Subcutaneous abdominal adipose tissue (tissue), 5 donors: ENCODE measurements at regions not wholly inside any gene's neighbourhood (a gene's known extent, or its start where the extent isn't known, plus 50 kb on each side); places are given as distances from the start of the nearest gene placed in this dataset.

Source experiments
- H3K27ac ChIP-seq: one replicate; pipeline ENCODE4 v1.7.0; 2013; ENCODE audit warnings: low read depth, mild to moderate bottlenecking, inconsistent platforms, low read length, moderate library complexity
- H3K27me3 ChIP-seq, 5 donors: one replicate each; pipeline ENCODE4 v1.7.0; 2013; ENCODE audit warnings: low read length in 5 of 5, inconsistent platforms in 1 of 5; ENCODE audit not compliant: control insufficient read depth in 5 of 5, insufficient read depth in 4 of 5
- H3K36me3 ChIP-seq, 5 donors: one replicate each; pipeline ENCODE4 v1.7.0; 2013; ENCODE audit warnings: low read length in 5 of 5; ENCODE audit not compliant: control insufficient read depth in 5 of 5, insufficient read depth in 5 of 5
- H3K4me1 ChIP-seq, 5 donors: one replicate each; pipeline ENCODE4 v1.7.0; 2013; ENCODE audit warnings: low read length in 5 of 5, mild to moderate bottlenecking in 3 of 5, moderate library complexity in 1 of 5; ENCODE audit not compliant: control insufficient read depth in 5 of 5, insufficient read depth in 5 of 5
- H3K4me3 ChIP-seq, 5 donors: one replicate each; pipeline ENCODE4 v1.7.0; 2013; ENCODE audit warnings: low read length in 5 of 5, low read depth in 1 of 5
- H3K9ac ChIP-seq, 5 donors: one replicate each; pipeline ENCODE4 v1.7.0; 2013; ENCODE audit warnings: low read length in 5 of 5, mild to moderate bottlenecking in 4 of 5, moderate library complexity in 3 of 5
- H3K9me3 ChIP-seq, 5 donors: one replicate each; pipeline ENCODE4 v1.7.0; 2013; ENCODE audit warnings: low read length in 5 of 5; ENCODE audit not compliant: control insufficient read depth in 5 of 5
- donor health status: healthy.
- donor health status: healthy.
- donor health status: healthy.
- donor health status: healthy.
- donor health status: healthy.

GRCh38 chr10:59075576-59075975 is 100.9 kb upstream of the PHYHIPL start:
- Histone ChIP-seq H3K36me3 (no peaks in the 10 kb centered on the region), H3K4me3 (no peak overlapping the region), H3K9ac (no peak overlapping the region), H3K4me1 (peaks cover 2 to 14% (median 8%) of the 10 kb centered on the region in 5 donors), H3K27ac (no peak overlapping the region), H3K27me3 (no peaks in the 10 kb centered on the region), H3K9me3 (no peaks in the 10 kb centered on the region)

GRCh38 chr10:59077855-59078254 is 98.6 kb upstream of the PHYHIPL start:
- Histone ChIP-seq H3K9me3 (no peaks in the 10 kb centered on the region), H3K4me3 (no peak overlapping the region), H3K4me1 (peaks cover 2 to 14% (median 8%) of the 10 kb centered on the region in 5 donors), H3K36me3 (no peaks in the 10 kb centered on the region), H3K27me3 (no peaks in the 10 kb centered on the region), H3K27ac (no peak overlapping the region), H3K9ac (no peak overlapping the region)

GRCh38 chr10:59078978-59079377 is 97.5 kb upstream of the PHYHIPL start:
- Histone ChIP-seq H3K27ac (peak overlapping the region; percentile 47), H3K4me1 (peaks cover 2 to 14% (median 8%) of the 10 kb centered on the region in 5 donors), H3K9me3 (no peaks in the 10 kb centered on the region), H3K9ac (no peak overlapping the region), H3K36me3 (no peaks in the 10 kb centered on the region), H3K27me3 (no peaks in the 10 kb centered on the region), H3K4me3 (no peak overlapping the region)

- H3K36me3 ChIP-seq, result no peaks in the 10 kb centered on the region
- no peak overlapping the region for H3K9ac ChIP-seq
- peak overlapping the region; percentile 47 for H3K27ac ChIP-seq
- H3K4me3 ChIP-seq, result no peak overlapping the region
- H3K4me1 ChIP-seq, result peaks cover 2 to 14% (median 8%) of the 10 kb centered on the region in 5 donors
- H3K9me3 ChIP-seq, result no peaks in the 10 kb centered on the region
- no peaks in the 10 kb centered on the region for H3K27me3 ChIP-seq
Measured at GRCh38 chr10:59079386-59080226, 96.8 kb upstream of the PHYHIPL start.

- Histone ChIP-seq H3K9me3 (no peaks in the 10 kb centered on the region), H3K9ac (no peak overlapping the region), H3K4me1 (peaks cover 2 to 14% (median 8%) of the 10 kb centered on the region in 5 donors), H3K27ac (no peak overlapping the region), H3K36me3 (no peaks in the 10 kb centered on the region), H3K4me3 (no peak overlapping the region), H3K27me3 (no peaks in the 10 kb centered on the region)
Measured at GRCh38 chr10:59082249-59082648, 94.2 kb upstream of the PHYHIPL start.

GRCh38 chr10:59085054-59085453 is 91.4 kb upstream of the PHYHIPL start:
- Histone ChIP-seq H3K4me1 (peaks cover 0 to 3% (median 2%) of the 10 kb centered on the region in 5 donors), H3K36me3 (no peaks in the 10 kb centered on the region), H3K4me3 (no peak overlapping the region), H3K9me3 (no peaks in the 10 kb centered on the region), H3K9ac (no peak overlapping the region), H3K27ac (no peak overlapping the region), H3K27me3 (no peaks in the 10 kb centered on the region)

GRCh38 chr10:59085711-59086502 is 90.5 kb upstream of the PHYHIPL start:
- H3K4me3 ChIP-seq, result no peak overlapping the region
- H3K9me3 ChIP-seq, result no peaks in the 10 kb centered on the region
- no peak overlapping the region for H3K27ac ChIP-seq
- no peak overlapping the region for H3K9ac ChIP-seq
- H3K4me1 ChIP-seq, result peaks cover 0 to 3% (median 0%) of the 10 kb centered on the region in 5 donors
- H3K27me3 ChIP-seq, result no peaks in the 10 kb centered on the region
- no peaks in the 10 kb centered on the region for H3K36me3 ChIP-seq

GRCh38 chr10:59087486-59087885 is 89.0 kb upstream of the PHYHIPL start:
- Histone ChIP-seq H3K9ac (no peak overlapping the region), H3K4me3 (no peak overlapping the region), H3K9me3 (no peaks in the 10 kb centered on the region), H3K27me3 (no peaks in the 10 kb centered on the region), H3K27ac (no peak overlapping the region), H3K4me1 (peaks cover 0 to 10% (median 2%) of the 10 kb centered on the region in 5 donors), H3K36me3 (no peaks in the 10 kb centered on the region)

GRCh38 chr10:59088912-59089573 is 87.4 kb upstream of the PHYHIPL start:
- no peak overlapping the region for H3K9ac ChIP-seq
- H3K36me3 ChIP-seq, result no peaks in the 10 kb centered on the region
- H3K4me1 ChIP-seq, result peaks cover 0 to 25% (median 9%) of the 10 kb centered on the region in 5 donors
- H3K9me3 ChIP-seq, result no peaks in the 10 kb centered on the region
- H3K27ac ChIP-seq, result no peak overlapping the region
- H3K4me3 ChIP-seq, result no peak overlapping the region
- H3K27me3 ChIP-seq, result no peaks in the 10 kb centered on the region
